ENCODE measurements at regions not wholly inside any gene's neighbourhood (a gene's known extent, or its start where the extent isn't known, plus 50 kb on each side); places are given as distances from the start of the nearest gene placed in this dataset.

DNA sequence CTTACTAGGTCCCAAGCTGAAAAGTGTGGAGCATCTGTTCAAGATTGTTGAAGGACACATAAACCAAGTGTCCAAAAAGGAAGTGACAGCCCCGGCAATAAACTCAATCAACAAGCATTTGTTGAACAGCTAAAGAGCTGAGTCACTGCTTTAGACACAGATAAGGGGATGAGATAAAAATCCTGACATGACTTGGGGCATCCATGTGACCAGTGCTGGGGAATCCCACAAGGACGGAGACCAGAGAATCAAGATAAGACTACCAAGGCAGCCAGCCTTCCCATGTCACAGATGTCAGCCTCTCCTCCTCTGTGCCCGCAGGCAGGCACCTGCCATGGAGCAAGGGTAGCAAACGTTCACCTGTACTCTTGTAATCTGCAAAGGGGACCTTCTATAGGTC is 118.6 kb upstream of the KAZN start:
- no peak overlapping the region for H2AFZ ChIP-seq
- no peaks in the 10 kb centered on the region for H4K20me1 ChIP-seq (ENCODE audit: insufficient read depth, poor library complexity, severe bottlenecking)
- no peak overlapping the region for H3K4me2 ChIP-seq
- no peaks in the 10 kb centered on the region for H3K79me2 ChIP-seq
- no peak for TF ChIP-seq EZH2phosphoT487 (IDR thresholded peaks at IDR 0.05; ENCODE audit: low read depth, severe bottlenecking, unreplicated experiment)
- TF ChIP-seq, protein P1, sequence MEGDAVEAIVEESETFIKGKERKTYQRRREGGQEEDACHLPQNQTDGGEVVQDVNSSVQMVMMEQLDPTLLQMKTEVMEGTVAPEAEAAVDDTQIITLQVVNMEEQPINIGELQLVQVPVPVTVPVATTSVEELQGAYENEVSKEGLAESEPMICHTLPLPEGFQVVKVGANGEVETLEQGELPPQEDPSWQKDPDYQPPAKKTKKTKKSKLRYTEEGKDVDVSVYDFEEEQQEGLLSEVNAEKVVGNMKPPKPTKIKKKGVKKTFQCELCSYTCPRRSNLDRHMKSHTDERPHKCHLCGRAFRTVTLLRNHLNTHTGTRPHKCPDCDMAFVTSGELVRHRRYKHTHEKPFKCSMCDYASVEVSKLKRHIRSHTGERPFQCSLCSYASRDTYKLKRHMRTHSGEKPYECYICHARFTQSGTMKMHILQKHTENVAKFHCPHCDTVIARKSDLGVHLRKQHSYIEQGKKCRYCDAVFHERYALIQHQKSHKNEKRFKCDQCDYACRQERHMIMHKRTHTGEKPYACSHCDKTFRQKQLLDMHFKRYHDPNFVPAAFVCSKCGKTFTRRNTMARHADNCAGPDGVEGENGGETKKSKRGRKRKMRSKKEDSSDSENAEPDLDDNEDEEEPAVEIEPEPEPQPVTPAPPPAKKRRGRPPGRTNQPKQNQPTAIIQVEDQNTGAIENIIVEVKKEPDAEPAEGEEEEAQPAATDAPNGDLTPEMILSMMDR (IDR thresholded peaks at IDR 0.05; ENCODE audit: poor library complexity): no peak
- WGBS (ENCODE audit: low lambda C conversion rate, missing lambda C conversion rate): 37% methylated on average over 4 of the region's 4 CpGs
- no peaks in the 10 kb centered on the region for H3K4me1 ChIP-seq (ENCODE audit: insufficient read depth)
- H3K27me3 ChIP-seq: no peaks in the 10 kb centered on the region
- H3K36me3 ChIP-seq (replicated peaks; ENCODE audit: insufficient read depth, low read depth): no peaks in the 10 kb centered on the region
- no peaks in the 10 kb centered on the region for H3K9me2 ChIP-seq (replicated peaks; ENCODE audit: insufficient read depth)
- H3K9me3 ChIP-seq (ENCODE audit: low read depth): no peaks in the 10 kb centered on the region
- no peak overlapping the region for H3K27ac ChIP-seq
- peak; percentile 36 for DNase-seq (ENCODE audit: low spot score)
- H3K4me3 ChIP-seq: no peak overlapping the region

DNA sequence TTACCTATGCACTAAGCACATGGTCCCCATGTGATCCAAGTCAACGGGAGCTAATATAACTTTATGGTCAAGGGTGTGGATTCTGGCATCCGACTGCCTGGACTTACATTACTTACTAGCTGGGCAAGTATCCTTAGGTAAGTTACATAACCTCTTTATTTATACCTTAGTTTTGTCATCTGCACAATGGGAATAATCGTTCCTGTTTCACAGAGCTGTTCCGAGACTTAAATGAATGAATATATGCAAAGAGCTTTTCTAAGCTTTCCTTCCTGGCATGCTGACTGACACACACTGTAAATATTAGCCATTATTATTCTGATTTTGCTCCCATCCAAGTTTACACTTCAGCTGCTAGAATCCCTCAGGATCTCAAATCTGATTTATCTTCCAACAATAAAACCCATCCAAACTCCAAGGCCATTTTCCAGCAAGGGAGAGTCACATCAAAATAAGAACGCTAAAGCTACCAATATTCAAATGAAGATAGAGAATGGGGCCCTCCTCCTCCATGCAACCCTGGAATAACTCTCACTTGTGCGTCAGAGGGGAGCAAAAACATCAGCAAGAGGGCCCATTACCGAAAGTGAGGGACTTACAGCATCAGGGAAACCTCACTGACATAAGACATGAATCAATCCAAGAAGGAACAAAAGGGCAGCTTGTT is 115.6 kb upstream of the KAZN start:
- Histone ChIP-seq H3K9me2 (replicated peaks; ENCODE audit: insufficient read depth) (no peaks in the 10 kb centered on the region), H3K9me3 (ENCODE audit: low read depth) (no peaks in the 10 kb centered on the region), H4K20me1 (ENCODE audit: insufficient read depth, poor library complexity, severe bottlenecking) (no peaks in the 10 kb centered on the region), H3K36me3 (replicated peaks; ENCODE audit: insufficient read depth, low read depth) (no peaks in the 10 kb centered on the region), H3K4me2 (no peak overlapping the region), H2AFZ (no peak overlapping the region), H3K79me2 (no peaks in the 10 kb centered on the region), H3K27me3 (no peaks in the 10 kb centered on the region), H3K4me1 (ENCODE audit: insufficient read depth) (no peaks in the 10 kb centered on the region), H3K27ac (no peak overlapping the region), H3K4me3 (no peak overlapping the region)
- no peak for DNase-seq (ENCODE audit: low spot score)
- 83% methylated on average over 7 of the region's 7 CpGs for WGBS (ENCODE audit: low lambda C conversion rate, missing lambda C conversion rate)
- TF ChIP-seq, protein P1 (IDR thresholded peaks at IDR 0.05; ENCODE audit: poor library complexity): no peak
- TF ChIP-seq EZH2phosphoT487 (IDR thresholded peaks at IDR 0.05; ENCODE audit: low read depth, severe bottlenecking, unreplicated experiment) (no peak), EZH2 (IDR thresholded peaks at IDR 0.05; ENCODE audit: borderline replicate concordance) (no peak)

DNA sequence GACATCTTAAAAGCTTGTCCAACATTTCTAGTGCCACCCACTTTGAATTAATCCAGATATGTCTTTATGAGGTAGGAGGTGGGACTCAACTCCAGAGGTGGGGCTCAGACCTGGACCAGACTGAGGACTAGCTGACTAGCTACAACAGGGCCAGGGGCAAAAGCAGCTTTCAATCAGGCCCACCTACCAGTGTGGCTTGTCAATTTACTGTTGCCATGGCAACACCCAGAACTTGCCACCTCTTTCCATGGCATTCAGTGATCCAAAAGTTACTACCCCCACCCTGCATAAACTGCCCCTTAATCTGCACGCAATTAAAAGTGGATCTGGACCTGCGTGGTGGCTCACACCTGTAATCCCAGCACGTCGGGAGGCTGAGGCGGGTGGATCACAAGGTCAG is 113.2 kb upstream of the KAZN start:
- no peaks in the 10 kb centered on the region for H3K4me1 ChIP-seq (ENCODE audit: insufficient read depth)
- no peak overlapping the region for H3K27ac ChIP-seq
- no peak overlapping the region for H3K4me3 ChIP-seq
- H3K36me3 ChIP-seq (replicated peaks; ENCODE audit: insufficient read depth, low read depth): no peaks in the 10 kb centered on the region
- DNase-seq (ENCODE audit: low spot score): no peak
- no peaks in the 10 kb centered on the region for H3K9me3 ChIP-seq (ENCODE audit: low read depth)
- H4K20me1 ChIP-seq (ENCODE audit: insufficient read depth, poor library complexity, severe bottlenecking): no peaks in the 10 kb centered on the region
- WGBS (ENCODE audit: low lambda C conversion rate, missing lambda C conversion rate): 100% methylated on average over 5 of the region's 5 CpGs
- H3K4me2 ChIP-seq: no peak overlapping the region
- no peaks in the 10 kb centered on the region for H3K9me2 ChIP-seq (replicated peaks; ENCODE audit: insufficient read depth)
- TF ChIP-seq EZH2phosphoT487 (IDR thresholded peaks at IDR 0.05; ENCODE audit: low read depth, severe bottlenecking, unreplicated experiment) (no peak), EZH2 (IDR thresholded peaks at IDR 0.05; ENCODE audit: borderline replicate concordance) (no peak)
- TF ChIP-seq, protein P1 (IDR thresholded peaks at IDR 0.05; ENCODE audit: poor library complexity): no peak
- no peak overlapping the region for H2AFZ ChIP-seq
- no peaks in the 10 kb centered on the region for H3K79me2 ChIP-seq
- H3K27me3 ChIP-seq: no peaks in the 10 kb centered on the region

Measured in hepatocyte (in vitro differentiated cells).